IMR-90 (cell line): ENCODE measurements at regions not wholly inside any gene's neighbourhood (a gene's known extent, or its start where the extent isn't known, plus 50 kb on each side); places are given as distances from the start of the nearest gene placed in this dataset.

ENCODE experiments used
- BHLHE40 ChIP-seq: fragments of 150-350 bp; IDR thresholded peaks from 2 replicates; pipeline ENCODE4 v1.6.1; 2016; ENCODE audit warnings: mild to moderate bottlenecking, low read depth, low read length
- CEBPB ChIP-seq: IDR thresholded peaks from 2 replicates; pipeline ENCODE4 v1.6.1; 2012; ENCODE audit warnings: low read depth, low read length, improper control_type of control experiment
- CHD1 ChIP-seq: IDR thresholded peaks from 2 replicates; pipeline ENCODE4 v1.6.1; 2012; ENCODE audit warnings: low read depth, low read length, improper control_type of control experiment
- CTCF ChIP-seq: conservative IDR thresholded peaks from 2 replicates; pipeline ENCODE4 v1.5.1; 2012; ENCODE audit warnings: mild to moderate bottlenecking, low read depth, low read length, improper control_type of control experiment
- FOS ChIP-seq: fragments of 150-350 bp; IDR thresholded peaks from 2 replicates; pipeline ENCODE4 v1.6.1; 2016; ENCODE audit warnings: low read depth, low read length
- MAFK ChIP-seq: IDR thresholded peaks from 2 replicates; pipeline ENCODE4 v1.6.1; 2012; ENCODE audit warnings: low read depth, low read length, improper control_type of control experiment
- NFE2L2 ChIP-seq: fragments of 150-350 bp; IDR thresholded peaks from 2 replicates; pipeline ENCODE4 v1.6.1; 2016; ENCODE audit warnings: low read depth, mild to moderate bottlenecking, low read length
- POLR2A ChIP-seq: IDR thresholded peaks from 2 replicates; pipeline ENCODE4 v1.6.1; 2012; ENCODE audit warnings: mild to moderate bottlenecking, low read depth, low read length
- RAD21 ChIP-seq: IDR thresholded peaks from 2 replicates; pipeline ENCODE4 v1.6.1; 2012; ENCODE audit warnings: low read length, improper control_type of control experiment
- RCOR1 ChIP-seq: IDR thresholded peaks from 2 replicates; pipeline ENCODE4 v1.6.1; 2012; ENCODE audit warnings: mild to moderate bottlenecking, low read length, improper control_type of control experiment; ENCODE audit not compliant: insufficient replicate concordance
- RFX5 ChIP-seq: IDR thresholded peaks from 2 replicates; pipeline ENCODE4 v1.8.0; 2012; ENCODE audit warnings: low read depth, mild to moderate bottlenecking, low read length, moderate library complexity
- TF ChIP-seq, protein P1 (sequence below): fragments of 150-350 bp; IDR thresholded peaks from 2 replicates; pipeline ENCODE4 v1.6.1; 2016; ENCODE audit warnings: low read depth, mild to moderate bottlenecking, low read length, moderate library complexity, borderline replicate concordance

DNA sequence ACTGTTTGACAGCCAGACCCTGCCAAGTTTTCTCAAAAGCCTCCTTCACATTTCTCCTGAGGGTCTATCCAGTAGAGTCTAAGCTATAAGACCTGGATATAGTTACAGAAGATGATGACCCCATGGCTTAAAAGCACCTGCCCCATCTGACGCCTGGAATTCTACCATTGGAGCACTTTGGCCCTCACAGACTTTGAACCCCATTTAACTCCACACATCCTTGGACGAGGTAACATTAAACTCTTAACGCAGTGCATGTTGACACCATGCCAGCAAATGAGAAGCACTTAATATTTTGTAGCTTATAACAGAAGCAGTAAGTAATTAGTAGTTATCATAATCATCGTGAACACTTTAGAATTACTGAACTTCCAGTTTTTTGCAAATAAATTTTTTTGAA, 61.9 kb upstream of the SMNDC1 start:
- no peak for TF ChIP-seq RCOR1
- no peak for TF ChIP-seq POLR2A
- TF ChIP-seq CTCF: no peak
- no peak for TF ChIP-seq RFX5
- TF ChIP-seq CHD1: no peak
- no peak for TF ChIP-seq BHLHE40
- no peak for TF ChIP-seq RAD21
- TF ChIP-seq CEBPB: no peak
- TF ChIP-seq, protein P1, sequence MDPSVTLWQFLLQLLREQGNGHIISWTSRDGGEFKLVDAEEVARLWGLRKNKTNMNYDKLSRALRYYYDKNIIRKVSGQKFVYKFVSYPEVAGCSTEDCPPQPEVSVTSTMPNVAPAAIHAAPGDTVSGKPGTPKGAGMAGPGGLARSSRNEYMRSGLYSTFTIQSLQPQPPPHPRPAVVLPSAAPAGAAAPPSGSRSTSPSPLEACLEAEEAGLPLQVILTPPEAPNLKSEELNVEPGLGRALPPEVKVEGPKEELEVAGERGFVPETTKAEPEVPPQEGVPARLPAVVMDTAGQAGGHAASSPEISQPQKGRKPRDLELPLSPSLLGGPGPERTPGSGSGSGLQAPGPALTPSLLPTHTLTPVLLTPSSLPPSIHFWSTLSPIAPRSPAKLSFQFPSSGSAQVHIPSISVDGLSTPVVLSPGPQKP: no peak
- TF ChIP-seq MAFK: no peak
- no peak for TF ChIP-seq NFE2L2
- no peak for TF ChIP-seq FOS
